Activated CD4-positive, alpha-beta T cell treated with anti-CD3 and anti-CD28 coated beads for 24 hours (primary cell): ENCODE measurements at regions not wholly inside any gene's neighbourhood (a gene's known extent, or its start where the extent isn't known, plus 50 kb on each side); places are given as distances from the start of the nearest gene placed in this dataset.

Experiments used
- DNase-seq, 2 donors: peaks; one replicate each; pipeline ENCODE4 v3.0.0-alpha.2; 2020; ENCODE audit warnings: low read depth in 2 of 2

GRCh38 chr14:104514156-104514848 lies 65.3 kb upstream of the C14orf180 start:
- DNase-seq, result no peak

- no peak for DNase-seq
Observed at GRCh38 chr14:104515059-104515810, 64.3 kb upstream of the C14orf180 start.

GRCh38 chr14:104515811-104516780 lies 63.5 kb upstream of the C14orf180 start:
- DNase-seq, result no peak

- no peak for DNase-seq
Observed at GRCh38 chr14:104516906-104517305, 62.7 kb upstream of the C14orf180 start.

GRCh38 chr14:104517426-104517825 lies 62.1 kb upstream of the C14orf180 start:
- DNase-seq, result no peak

GRCh38 chr14:104517867-104518266 lies 61.7 kb upstream of the C14orf180 start:
- DNase-seq, result no peak

GRCh38 chr14:104518659-104519350 lies 60.8 kb upstream of the C14orf180 start:
- DNase-seq, result no peak

- no peak for DNase-seq
Observed at GRCh38 chr14:104519721-104520120, 59.8 kb upstream of the C14orf180 start.

- no peak for DNase-seq
Observed at GRCh38 chr14:104520620-104521410, 58.7 kb upstream of the C14orf180 start.

GRCh38 chr14:104521816-104522745 lies 57.5 kb upstream of the C14orf180 start:
- DNase-seq, result no peak

- no peak for DNase-seq
Observed at GRCh38 chr14:104522926-104523545, 56.5 kb upstream of the C14orf180 start.

GRCh38 chr14:104523546-104523935 lies 56.0 kb upstream of the C14orf180 start:
- no peak for DNase-seq

- no peak for DNase-seq
Observed at GRCh38 chr14:104524726-104525125, 54.8 kb upstream of the C14orf180 start.

GRCh38 chr14:104526723-104527645 lies 52.6 kb upstream of the C14orf180 start:
- no peak for DNase-seq

GRCh38 chr14:104527857-104528459 lies 51.6 kb upstream of the C14orf180 start:
- no peak for DNase-seq

- DNase-seq, result no peak
Observed at GRCh38 chr14:104528496-104528895, 51.1 kb upstream of the C14orf180 start.
